Gastroesophageal sphincter (tissue), 3 donors: ENCODE measurements at regions not wholly inside any gene's neighbourhood (a gene's known extent, or its start where the extent isn't known, plus 50 kb on each side); places are given as distances from the start of the nearest gene placed in this dataset.
"Not testable (repeated sequence)": the region's sequence is repeated elsewhere in the genome, so short reads cannot be mapped to it uniquely, and the experiment has no call there.

Experiments
- EP300 ChIP-seq: sonication (generic); formaldehyde crosslinking; IDR thresholded peaks from one replicate; pipeline ENCODE4 v1.6.1; 2017; ENCODE audit warnings: antibody characterized with exemption, mild to moderate bottlenecking
- POLR2A ChIP-seq, 2 donors: fragments of 450-650 bp; IDR thresholded peaks; one replicate each; pipeline ENCODE4 v1.6.1; 2017; ENCODE audit warnings: antibody characterized with exemption in 2 of 2, mild to moderate bottlenecking in 2 of 2, moderate library complexity in 1 of 2
- POLR2AphosphoS5 ChIP-seq: sonication (generic); formaldehyde crosslinking; IDR thresholded peaks from one replicate; pipeline ENCODE4 v1.6.1; 2017; ENCODE audit warnings: antibody characterized with exemption
- TF ChIP-seq, protein P1 (sequence below), 4 experiments: fragments of 200-600 bp in 2 of 4; fragments of 450-650 bp in 2 of 4; sonication (generic) in 1 of 4; IDR thresholded peaks; one replicate each; pipeline ENCODE4 v1.5.1; 2017 to 2019; ENCODE audit warnings: antibody characterized with exemption in 4 of 4, mild to moderate bottlenecking in 2 of 4, moderate library complexity in 2 of 4

DNA sequence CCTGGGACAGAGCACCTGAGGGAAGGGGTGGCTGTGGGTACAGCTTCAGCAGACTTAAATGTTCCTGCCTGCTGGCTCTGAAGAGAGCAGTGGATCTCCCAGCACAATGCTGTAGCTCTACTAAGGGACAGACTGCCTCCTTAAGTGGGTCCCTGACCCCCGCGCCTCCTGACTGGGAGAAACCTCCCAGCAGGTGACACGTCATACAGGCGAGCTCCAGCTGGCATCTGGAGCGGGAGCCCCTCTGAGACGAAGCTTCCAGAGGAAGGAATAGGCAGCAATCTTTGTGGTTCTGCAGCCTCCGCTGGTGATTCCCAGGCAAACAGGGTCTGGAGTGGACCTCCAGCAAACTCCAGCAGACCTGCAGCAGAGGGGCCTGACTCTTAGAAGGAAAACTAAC lies 944.9 kb downstream of the CDH8 start:
- TF ChIP-seq, protein P1, sequence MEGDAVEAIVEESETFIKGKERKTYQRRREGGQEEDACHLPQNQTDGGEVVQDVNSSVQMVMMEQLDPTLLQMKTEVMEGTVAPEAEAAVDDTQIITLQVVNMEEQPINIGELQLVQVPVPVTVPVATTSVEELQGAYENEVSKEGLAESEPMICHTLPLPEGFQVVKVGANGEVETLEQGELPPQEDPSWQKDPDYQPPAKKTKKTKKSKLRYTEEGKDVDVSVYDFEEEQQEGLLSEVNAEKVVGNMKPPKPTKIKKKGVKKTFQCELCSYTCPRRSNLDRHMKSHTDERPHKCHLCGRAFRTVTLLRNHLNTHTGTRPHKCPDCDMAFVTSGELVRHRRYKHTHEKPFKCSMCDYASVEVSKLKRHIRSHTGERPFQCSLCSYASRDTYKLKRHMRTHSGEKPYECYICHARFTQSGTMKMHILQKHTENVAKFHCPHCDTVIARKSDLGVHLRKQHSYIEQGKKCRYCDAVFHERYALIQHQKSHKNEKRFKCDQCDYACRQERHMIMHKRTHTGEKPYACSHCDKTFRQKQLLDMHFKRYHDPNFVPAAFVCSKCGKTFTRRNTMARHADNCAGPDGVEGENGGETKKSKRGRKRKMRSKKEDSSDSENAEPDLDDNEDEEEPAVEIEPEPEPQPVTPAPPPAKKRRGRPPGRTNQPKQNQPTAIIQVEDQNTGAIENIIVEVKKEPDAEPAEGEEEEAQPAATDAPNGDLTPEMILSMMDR (IDR thresholded peaks at IDR 0.05) = not testable (repeated sequence)
- TF ChIP-seq POLR2A (IDR thresholded peaks at IDR 0.05); EP300; POLR2AphosphoS5: not testable (repeated sequence)
